Loucy (cell line): ENCODE measurements at regions not wholly inside any gene's neighbourhood (a gene's known extent, or its start where the extent isn't known, plus 50 kb on each side); places are given as distances from the start of the nearest gene placed in this dataset.

ENCODE experiments used
- CTCF ChIP-seq: fragments of 200-600 bp; sonication (generic); conservative IDR thresholded peaks from 2 replicates; pipeline ENCODE4 v1.5.1; 2014; ENCODE audit warnings: mild to moderate bottlenecking, antibody characterized with exemption, low read length
- EZH2phosphoT487 ChIP-seq: fragments of 200-600 bp; IDR thresholded peaks from 2 replicates; pipeline ENCODE4 v1.6.1; 2018; ENCODE audit warnings: antibody characterized with exemption, mild to moderate bottlenecking, moderate library complexity, borderline replicate concordance

- TF ChIP-seq CTCF = no peak
- TF ChIP-seq EZH2phosphoT487 = no peak
Measured at GRCh38 chr1:81430955-81431623, 369.6 kb upstream of the ADGRL2 start.
